ENCODE measurements at regions not wholly inside any gene's neighbourhood (a gene's known extent, or its start where the extent isn't known, plus 50 kb on each side); places are given as distances from the start of the nearest gene placed in this dataset.

DNA sequence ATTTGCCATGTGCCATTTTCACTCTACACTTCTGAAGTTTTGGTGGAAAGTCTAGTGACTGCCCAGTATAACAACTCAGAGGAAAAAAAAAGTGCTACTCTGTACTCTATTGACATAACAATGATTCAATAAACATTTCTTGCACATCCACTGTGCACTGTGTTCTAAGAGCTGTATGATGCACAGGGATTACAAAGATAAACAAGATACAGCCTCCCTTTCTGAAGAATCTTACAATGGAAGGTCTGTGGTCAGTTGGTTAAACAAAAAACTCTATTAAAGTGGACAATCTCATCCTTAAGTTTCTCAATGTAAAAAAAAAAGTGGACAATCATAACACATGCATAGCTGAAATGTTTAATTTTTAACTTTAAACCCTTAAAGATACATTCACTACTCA, 105.7 kb upstream of the RASSF8 start:
- TF ChIP-seq, protein P1, sequence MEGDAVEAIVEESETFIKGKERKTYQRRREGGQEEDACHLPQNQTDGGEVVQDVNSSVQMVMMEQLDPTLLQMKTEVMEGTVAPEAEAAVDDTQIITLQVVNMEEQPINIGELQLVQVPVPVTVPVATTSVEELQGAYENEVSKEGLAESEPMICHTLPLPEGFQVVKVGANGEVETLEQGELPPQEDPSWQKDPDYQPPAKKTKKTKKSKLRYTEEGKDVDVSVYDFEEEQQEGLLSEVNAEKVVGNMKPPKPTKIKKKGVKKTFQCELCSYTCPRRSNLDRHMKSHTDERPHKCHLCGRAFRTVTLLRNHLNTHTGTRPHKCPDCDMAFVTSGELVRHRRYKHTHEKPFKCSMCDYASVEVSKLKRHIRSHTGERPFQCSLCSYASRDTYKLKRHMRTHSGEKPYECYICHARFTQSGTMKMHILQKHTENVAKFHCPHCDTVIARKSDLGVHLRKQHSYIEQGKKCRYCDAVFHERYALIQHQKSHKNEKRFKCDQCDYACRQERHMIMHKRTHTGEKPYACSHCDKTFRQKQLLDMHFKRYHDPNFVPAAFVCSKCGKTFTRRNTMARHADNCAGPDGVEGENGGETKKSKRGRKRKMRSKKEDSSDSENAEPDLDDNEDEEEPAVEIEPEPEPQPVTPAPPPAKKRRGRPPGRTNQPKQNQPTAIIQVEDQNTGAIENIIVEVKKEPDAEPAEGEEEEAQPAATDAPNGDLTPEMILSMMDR (IDR thresholded peaks at IDR 0.05) = no peak
- TF ChIP-seq EZH2 (IDR thresholded peaks at IDR 0.05) (no peak), EZH2phosphoT487 (IDR thresholded peaks at IDR 0.05) (no peak)

All from neural progenitor cell (in vitro differentiated cells).